ENCODE measurements at regions not wholly inside any gene's neighbourhood (a gene's known extent, or its start where the extent isn't known, plus 50 kb on each side); places are given as distances from the start of the nearest gene placed in this dataset.
A peak's percentile ranks its signal among the peaks of the same experiment; 100 is the strongest.

- no peak for TF ChIP-seq CTCF (IDR thresholded peaks at IDR 0.05; ENCODE audit: insufficient read depth, low read length)
- DNase-seq (ENCODE audit: low read depth), result no peak
- H3K4me3 ChIP-seq (ENCODE audit: low read depth, low read length), result no peak overlapping the region
These were observed 227.3 kb upstream of the TENT5A start for GRCh38 chr6:81979767-81980166.

GRCh38 chr6:81979329-81979728, 226.8 kb upstream of the TENT5A start:
- H3K4me3 ChIP-seq (ENCODE audit: low read depth, low read length), result no peak overlapping the region
- no peak for DNase-seq (ENCODE audit: low read depth)
- no peak for TF ChIP-seq CTCF (IDR thresholded peaks at IDR 0.05; ENCODE audit: insufficient read depth, low read length)

GRCh38 chr6:81978230-81978629, 225.7 kb upstream of the TENT5A start:
- no peak for DNase-seq (ENCODE audit: low read depth)
- TF ChIP-seq CTCF (IDR thresholded peaks at IDR 0.05; ENCODE audit: insufficient read depth, low read length), result no peak
- no peak overlapping the region for H3K4me3 ChIP-seq (ENCODE audit: low read depth, low read length)

- no peak overlapping the region for H3K4me3 ChIP-seq (ENCODE audit: low read depth, low read length)
- peak; percentile 48 for DNase-seq (ENCODE audit: low read depth)
- no peak for TF ChIP-seq CTCF (IDR thresholded peaks at IDR 0.05; ENCODE audit: insufficient read depth, low read length)
These were observed 225.0 kb upstream of the TENT5A start for GRCh38 chr6:81977486-81977885.

GRCh38 chr6:81969814-81970213, 217.3 kb upstream of the TENT5A start:
- no peak for DNase-seq (ENCODE audit: low read depth)
- no peak for TF ChIP-seq CTCF (IDR thresholded peaks at IDR 0.05; ENCODE audit: insufficient read depth, low read length)
- H3K4me3 ChIP-seq (ENCODE audit: low read depth, low read length), result no peak overlapping the region

- DNase-seq (ENCODE audit: low read depth), result no peak
- TF ChIP-seq CTCF (IDR thresholded peaks at IDR 0.05; ENCODE audit: insufficient read depth, low read length), result no peak
- H3K4me3 ChIP-seq (ENCODE audit: low read depth, low read length), result no peak overlapping the region
These were observed 216.5 kb upstream of the TENT5A start for GRCh38 chr6:81969011-81969410.

GRCh38 chr6:81966968-81967367, 214.5 kb upstream of the TENT5A start:
- DNase-seq (ENCODE audit: low read depth), result no peak
- TF ChIP-seq CTCF (IDR thresholded peaks at IDR 0.05; ENCODE audit: insufficient read depth, low read length), result no peak
- H3K4me3 ChIP-seq (ENCODE audit: low read depth, low read length), result no peak overlapping the region
